Hematopoietic multipotent progenitor cell treated with erythropoietin and hydrocortisone succinate and interleukin-3 and kit ligand, for 17 days (in vitro differentiated cells): ENCODE measurements at regions not wholly inside any gene's neighbourhood (a gene's known extent, or its start where the extent isn't known, plus 50 kb on each side); places are given as distances from the start of the nearest gene placed in this dataset.

Experiments
- DNase-seq: peaks from one replicate; pipeline ENCODE4 v3.0.0-alpha.2; 2015; ENCODE audit warnings: low spot score

- DNase-seq = no peak
Measured at GRCh38 chr22:47596176-47596690, 833.8 kb downstream of the TBC1D22A start.

GRCh38 chr22:47594836-47595521 lies 832.5 kb downstream of the TBC1D22A start:
- no peak for DNase-seq

DNA sequence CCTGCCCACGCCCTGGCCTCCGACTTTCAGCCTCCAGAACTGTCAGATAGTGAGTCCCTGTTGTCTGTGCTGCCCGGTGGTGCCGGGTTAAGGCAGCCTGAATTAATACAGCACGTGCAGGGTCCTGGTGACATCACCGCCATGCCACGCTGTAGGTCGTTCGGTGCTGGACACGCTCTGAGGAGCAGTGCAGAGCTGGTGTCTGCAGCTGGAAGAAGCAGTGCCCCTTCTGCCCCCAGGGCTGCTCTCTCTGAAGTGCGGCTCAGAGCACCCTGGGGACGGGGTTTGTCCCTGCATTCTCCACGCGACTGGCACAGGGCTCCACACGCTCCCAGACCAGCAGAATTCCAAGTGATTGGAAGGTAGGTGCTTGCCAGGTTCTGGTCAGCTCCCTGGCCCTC lies 831.5 kb downstream of the TBC1D22A start:
- no peak for DNase-seq

DNA sequence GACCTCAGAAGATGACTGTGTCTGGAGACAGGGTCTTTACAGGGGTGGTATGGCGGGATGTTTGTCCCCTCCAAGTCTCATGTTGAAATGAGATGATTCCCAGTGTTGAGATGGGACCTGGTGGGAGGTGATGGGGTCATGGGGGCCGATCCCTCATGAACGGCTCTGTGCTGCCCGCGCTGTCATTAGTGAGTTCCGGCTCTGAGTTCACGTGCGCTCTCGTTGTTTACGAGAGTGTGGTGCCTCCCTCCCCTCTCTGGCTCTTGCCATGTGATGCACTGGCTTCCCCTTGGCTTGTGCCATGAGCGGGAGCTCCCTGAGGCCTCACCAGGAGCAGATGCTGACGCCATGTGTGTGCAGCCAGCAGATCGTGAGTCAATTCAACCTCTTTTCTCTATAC lies 830.8 kb downstream of the TBC1D22A start:
- DNase-seq = no peak

DNA sequence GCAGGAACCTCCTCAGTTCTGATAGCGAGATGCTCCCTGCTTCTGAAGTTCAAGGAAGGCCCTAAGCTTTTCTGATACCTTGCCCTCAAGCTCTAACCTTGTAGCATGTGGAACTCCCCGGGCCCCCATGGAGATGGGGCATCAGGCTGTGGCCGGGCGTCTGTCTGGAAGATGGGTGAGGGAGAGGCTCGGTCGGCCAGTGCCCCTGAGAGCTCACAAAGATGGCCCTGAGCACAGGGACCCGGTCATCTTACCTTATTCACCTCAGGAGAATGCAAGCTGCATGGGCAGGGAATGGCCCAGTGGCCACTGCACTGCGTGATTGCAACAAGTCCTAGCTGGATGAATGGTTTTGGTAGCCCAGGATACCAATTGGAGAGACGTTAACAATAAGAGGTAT lies 830.3 kb downstream of the TBC1D22A start:
- DNase-seq = no peak

DNA sequence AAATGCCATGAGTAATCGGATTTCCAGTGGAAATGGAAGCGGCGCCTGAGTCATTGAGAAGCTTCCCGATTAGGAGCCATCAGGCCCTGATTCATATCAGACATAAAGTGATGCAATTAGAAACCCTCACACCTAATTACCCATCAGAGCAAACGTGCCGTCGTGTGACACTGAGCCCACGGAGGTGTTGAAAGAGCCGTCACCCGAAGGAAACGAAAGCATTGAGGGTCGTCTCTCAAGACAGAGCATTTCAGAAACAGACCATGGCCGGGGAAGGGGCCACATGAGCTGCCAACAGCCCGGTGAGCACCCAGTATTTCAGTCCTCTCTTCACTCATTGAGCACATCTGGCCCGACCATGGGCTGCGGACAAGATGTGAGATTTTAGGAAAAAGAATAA lies 829.3 kb downstream of the TBC1D22A start:
- no peak for DNase-seq

GRCh38 chr22:47591016-47591415 lies 828.6 kb downstream of the TBC1D22A start:
- DNase-seq = no peak

DNA sequence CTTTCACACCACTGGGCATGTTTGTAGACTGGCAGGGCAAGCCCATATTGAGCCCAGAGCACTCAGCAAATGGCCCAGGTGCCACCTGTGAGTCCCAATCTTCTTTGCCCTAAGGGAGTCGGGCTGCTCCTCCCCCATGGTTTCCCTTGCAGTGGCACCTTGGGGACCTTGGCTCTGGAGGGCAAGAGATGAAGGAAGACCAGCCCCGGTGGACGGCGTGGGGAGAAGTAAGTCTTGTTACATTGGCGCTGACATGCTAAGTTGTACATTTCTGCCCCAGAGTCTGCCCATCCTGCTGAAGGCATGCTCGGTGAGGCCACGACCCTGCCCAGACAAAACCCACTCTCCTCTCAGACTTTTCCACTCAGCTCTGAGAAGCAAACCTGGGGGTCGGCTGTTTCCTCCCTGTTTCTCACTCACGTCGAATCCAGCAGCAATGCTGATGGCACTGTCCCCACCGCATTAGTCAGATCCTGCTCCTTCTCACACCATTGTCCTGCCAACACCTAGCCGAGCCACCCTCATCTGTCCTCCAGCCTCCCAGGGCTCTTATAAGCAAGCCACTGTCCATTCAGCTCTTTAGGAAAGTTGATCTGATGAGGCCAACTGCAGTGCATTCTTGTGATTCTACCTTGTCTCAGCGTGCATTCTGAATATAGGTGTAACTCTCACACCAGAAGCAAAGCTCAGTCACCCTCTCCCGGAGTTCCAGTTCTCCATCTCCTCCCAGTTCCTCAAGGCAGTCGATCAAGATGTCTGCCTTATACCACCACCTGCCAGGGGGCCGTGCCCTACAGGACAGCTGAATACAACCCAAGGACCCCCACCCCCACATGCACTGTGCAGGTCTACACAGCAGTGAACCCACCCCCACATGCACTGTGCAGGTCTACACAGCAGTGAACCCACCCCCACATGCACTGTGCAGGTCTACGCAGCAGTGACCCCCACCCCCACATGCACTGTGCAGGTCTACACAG lies 827.1 kb downstream of the TBC1D22A start:
- no peak for DNase-seq

- no peak for DNase-seq
Measured at GRCh38 chr22:47588578-47588960, 826.1 kb downstream of the TBC1D22A start.

DNA sequence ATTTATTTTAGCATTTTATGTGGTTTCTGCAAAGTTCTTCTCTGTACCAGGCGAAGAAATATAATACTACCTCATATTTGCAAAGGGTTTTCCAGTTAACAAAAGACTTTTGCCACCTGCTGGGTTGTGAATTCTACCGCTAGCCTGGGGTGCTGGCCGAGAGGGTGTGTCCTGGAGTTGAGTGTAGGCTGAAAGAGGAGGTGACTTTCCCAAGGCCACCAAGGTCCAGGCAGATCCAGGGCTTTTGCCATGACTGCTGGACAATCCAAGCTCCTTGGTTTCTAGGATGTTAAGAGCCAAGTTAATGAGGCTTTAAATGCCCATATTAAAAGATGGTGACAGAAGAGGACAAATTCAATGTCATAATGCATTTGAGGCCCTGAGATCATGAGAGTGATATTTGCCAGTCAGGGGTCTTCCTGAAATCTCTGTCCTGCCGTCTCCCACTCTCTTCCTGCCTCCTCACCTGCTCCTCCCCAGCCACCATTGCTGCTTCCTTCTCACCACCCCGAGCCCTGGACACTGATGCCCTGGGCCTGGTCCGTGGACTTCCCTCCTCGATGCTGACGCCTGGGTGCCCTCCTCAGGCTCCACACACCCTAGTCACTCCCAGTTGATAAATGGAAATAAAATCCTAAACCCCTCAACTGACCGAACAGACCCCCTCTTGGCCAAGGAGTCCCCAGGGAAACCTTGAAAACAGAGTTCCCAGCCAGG lies 825.6 kb downstream of the TBC1D22A start:
- DNase-seq = no peak

GRCh38 chr22:47587361-47587760 lies 824.9 kb downstream of the TBC1D22A start:
- DNase-seq = no peak

DNA sequence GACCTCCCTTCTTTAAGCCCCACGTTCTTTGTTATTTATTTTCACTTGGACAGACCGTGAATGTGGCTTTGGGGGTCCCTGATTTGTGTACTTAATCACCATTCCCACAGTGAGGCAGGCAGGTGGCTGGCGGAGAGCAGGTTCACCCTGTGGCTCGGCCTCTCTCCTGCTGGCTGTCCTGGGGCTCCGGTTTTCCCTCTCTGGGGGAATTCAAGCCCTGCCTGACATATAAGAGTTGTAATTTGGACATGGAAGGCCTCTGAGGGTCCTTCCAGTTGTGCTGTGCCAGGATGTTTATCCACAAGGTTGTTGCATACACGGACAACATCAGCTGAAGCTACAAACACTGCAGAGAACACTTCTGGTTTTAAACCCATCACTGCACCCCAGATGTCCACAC lies 824.5 kb downstream of the TBC1D22A start:
- DNase-seq = no peak

DNA sequence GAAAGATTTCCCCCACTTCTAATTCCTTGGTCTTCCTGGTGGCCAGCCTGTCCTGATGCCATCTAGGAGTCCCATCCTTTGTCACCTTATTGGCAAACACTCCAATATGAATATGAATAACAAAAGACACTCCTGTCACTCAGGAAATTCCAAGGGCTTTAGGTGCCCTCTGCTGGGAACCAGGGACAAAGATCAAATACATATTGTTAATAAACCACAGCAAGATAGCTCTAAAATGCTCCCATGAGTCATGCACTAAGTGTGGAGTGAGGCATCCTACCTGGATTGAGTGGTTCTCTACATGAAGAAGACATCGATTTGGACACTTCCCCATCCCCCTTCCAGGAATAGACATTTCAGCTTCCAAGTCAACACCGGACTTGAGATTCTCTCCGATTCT lies 823.6 kb downstream of the TBC1D22A start:
- no peak for DNase-seq

- DNase-seq = no peak
Measured at GRCh38 chr22:47583959-47584562, 821.6 kb downstream of the TBC1D22A start.

DNA sequence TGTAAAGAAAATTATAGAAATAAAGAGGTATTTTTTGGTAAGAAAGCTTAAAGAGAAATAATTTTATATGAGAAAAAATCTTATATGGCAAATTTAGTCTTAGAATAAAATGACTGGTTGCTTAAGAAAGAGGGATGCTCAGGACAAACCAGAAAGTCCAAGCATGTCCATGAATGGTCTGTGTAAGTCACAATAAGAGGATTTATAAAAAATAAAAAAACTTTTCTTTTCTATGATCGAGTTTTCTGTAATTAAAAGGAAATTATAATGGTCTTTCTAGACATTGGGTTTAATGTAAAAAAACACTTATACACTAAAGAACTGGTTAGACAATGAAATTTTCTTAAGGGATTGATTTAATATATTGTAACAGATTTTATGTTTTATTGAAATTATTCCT lies 819.6 kb downstream of the TBC1D22A start:
- no peak for DNase-seq

DNA sequence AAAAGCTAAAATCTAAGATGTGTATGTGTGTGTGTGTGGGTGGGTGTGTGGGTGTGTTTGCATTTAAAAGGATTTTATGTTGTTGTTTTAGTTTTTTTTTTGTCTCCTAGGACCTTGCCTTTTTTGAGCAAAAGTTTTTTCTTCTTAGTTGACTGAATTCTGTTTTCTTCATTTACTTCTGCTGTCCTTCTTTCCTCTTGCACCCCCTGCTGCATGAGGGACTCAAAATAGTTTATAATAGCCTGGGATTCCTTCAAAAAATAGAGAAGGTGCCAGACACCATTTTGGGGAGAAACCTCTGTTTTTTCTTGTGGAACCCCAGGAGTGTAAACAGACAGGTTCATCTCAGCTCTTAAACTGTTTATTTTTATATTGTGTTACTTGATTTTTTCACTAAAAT lies 817.7 kb downstream of the TBC1D22A start:
- no peak for DNase-seq

DNA sequence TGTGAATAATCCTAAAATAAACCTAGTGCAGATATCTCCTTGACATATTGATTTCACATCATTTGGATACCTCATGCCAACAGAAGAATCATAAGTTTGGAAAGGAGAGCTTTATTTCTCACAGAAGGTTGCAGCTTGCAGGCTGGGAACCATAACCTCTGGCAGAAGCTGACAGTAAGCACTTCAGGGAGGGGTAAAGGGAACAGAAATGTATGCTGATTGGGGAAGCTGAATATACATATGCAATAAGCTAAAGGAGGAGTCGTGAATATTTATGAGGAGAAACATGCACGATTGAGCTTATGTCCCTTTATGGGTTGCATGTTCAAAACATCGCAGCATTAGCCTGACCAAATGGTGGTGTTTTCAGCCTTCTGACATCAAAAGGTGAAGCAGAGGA lies 814.5 kb downstream of the TBC1D22A start:
- no peak for DNase-seq

GRCh38 chr22:47575291-47575690 lies 812.8 kb downstream of the TBC1D22A start:
- no peak for DNase-seq

- no peak for DNase-seq
Measured at GRCh38 chr22:47574556-47574955, 812.1 kb downstream of the TBC1D22A start.

DNA sequence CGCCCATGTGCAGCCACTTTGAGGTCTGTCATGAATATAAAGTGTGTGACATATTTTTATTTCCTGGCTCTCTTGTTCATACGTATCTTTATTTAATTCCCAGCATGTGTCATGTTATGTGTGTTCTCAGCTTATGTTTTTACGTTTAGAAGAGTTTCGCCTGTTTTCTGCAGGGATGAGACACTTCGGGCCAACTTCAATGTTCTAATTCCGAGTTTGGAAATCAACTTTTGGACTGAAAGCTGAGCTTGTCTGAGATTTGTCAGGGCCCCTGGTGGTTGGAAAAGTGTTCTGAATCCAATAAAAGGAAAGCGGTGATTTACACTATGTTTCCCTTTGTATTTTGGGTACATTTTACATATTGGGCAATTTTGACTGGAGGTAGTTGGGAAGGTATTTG lies 810.7 kb downstream of the TBC1D22A start:
- DNase-seq = no peak

- no peak for DNase-seq
Measured at GRCh38 chr22:47572443-47572842, 810.0 kb downstream of the TBC1D22A start.

DNA sequence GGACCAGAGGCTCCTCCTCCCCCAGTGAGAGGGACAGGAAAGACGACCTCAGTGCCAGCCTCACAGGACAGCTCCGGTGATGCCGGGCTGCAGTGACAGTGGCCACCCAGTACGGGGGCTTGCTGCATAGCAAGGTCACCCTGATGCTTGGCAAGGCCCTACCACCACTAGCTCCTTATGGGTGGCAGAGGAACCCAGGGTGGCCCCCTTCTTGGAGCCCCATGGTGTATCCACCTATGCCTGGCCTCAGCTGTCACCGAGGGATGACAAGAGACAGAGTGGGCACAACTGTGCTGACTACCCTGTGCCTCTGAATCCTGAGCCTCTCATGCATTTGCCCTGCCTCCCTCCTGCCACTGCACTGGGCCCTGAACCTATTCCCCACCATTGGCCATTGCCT lies 809.2 kb downstream of the TBC1D22A start:
- DNase-seq = no peak
